Stimulated activated naive CD8-positive, alpha-beta T cell treated with anti-CD3 and anti-CD28 coated beads, Interleukin-15, amount 100 ng/mL, for 72 hours (primary cell): ENCODE measurements at regions not wholly inside any gene's neighbourhood (a gene's known extent, or its start where the extent isn't known, plus 50 kb on each side); places are given as distances from the start of the nearest gene placed in this dataset.

Experiments used
- ATAC-seq: fragments of 150-1000 bp; cut with Tn5 transposase; 2 replicates; pipeline ENCODE4 v1.10.0; 2021; ENCODE audit warnings: mild to moderate bottlenecking, moderate library complexity
- DNase-seq, 2 donors: peaks; one replicate each; pipeline ENCODE4 v3.0.0; 2021 to 2022
- H3K27ac Mint-ChIP-seq, 2 donors: one replicate each; pipeline ENCODE4 v1.8.0; 2022; ENCODE audit warnings: mild to moderate bottlenecking in 2 of 2, mixed read lengths in 2 of 2, moderate library complexity in 2 of 2
- H3K27me3 Mint-ChIP-seq: one replicate; pipeline ENCODE4 v1.8.0; 2022; ENCODE audit warnings: mixed read lengths
- H3K4me1 Mint-ChIP-seq: one replicate; pipeline ENCODE4 v1.8.0; 2022; ENCODE audit warnings: mild to moderate bottlenecking, mixed read lengths
- H3K4me3 Mint-ChIP-seq, 2 donors: one replicate each; pipeline ENCODE4 v1.8.0; 2022; ENCODE audit warnings: mild to moderate bottlenecking in 2 of 2, mixed read lengths in 2 of 2, moderate library complexity in 1 of 2
- H3K9me3 Mint-ChIP-seq, 2 donors: one replicate each; pipeline ENCODE4 v1.8.0; 2022; ENCODE audit warnings: mixed read lengths in 2 of 2

DNA sequence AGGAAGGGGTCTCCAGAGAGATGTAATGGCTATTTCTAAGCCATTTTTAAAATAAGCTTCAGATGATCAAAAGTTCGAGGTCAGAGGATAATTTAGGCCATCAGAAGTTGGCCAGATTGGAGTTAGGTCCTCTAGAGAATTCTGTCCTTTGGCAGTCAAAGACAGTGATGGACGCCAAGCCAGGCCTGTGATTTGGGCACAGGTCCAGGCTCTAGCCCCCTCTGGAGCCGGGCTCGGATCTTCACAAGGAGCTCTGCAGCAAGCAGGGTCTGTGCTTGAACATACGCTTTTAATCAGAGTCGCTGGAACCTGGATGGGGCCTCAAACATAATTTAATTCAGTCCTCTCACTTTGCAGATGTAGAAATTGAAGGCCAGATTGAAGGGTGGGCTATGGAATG lies 151.4 kb upstream of the BCL6 start:
- DNase-seq, result no peak
- Mint-ChIP-seq H3K4me1 (peaks cover 11% of the 10 kb centered on the region), H3K4me3 (no peak overlapping the region), H3K27ac (no peak overlapping the region), H3K9me3 (no peaks in the 10 kb centered on the region), H3K27me3 (no peaks in the 10 kb centered on the region)
- ATAC-seq, result no peak

DNA sequence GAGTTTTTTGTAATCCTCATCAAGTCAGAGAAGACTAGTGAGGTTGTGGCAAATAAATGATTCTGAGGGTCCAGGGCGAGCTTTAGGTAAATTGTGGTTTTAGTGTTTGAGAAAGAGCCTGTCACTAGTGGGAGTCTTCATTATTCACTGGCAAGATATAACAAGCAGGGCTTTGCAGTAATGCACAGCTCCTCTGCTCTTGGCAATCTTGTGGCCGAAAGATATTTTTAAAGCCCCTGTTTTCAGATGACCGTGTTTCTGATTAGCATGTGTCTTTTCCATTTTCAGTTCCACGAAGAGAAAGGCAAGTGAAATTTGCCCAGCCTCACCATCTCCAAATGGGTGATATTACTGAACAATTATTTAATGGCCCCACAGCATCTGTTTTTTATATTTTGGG lies 154.0 kb upstream of the BCL6 start:
- H3K4me3 Mint-ChIP-seq, result no peak overlapping the region
- ATAC-seq (no peak), DNase-seq (no peak)
- H3K27me3 Mint-ChIP-seq, result no peaks in the 10 kb centered on the region
- no peak overlapping the region for H3K27ac Mint-ChIP-seq
- no peaks in the 10 kb centered on the region for H3K9me3 Mint-ChIP-seq
- H3K4me1 Mint-ChIP-seq, result peaks cover 16% of the 10 kb centered on the region

DNA sequence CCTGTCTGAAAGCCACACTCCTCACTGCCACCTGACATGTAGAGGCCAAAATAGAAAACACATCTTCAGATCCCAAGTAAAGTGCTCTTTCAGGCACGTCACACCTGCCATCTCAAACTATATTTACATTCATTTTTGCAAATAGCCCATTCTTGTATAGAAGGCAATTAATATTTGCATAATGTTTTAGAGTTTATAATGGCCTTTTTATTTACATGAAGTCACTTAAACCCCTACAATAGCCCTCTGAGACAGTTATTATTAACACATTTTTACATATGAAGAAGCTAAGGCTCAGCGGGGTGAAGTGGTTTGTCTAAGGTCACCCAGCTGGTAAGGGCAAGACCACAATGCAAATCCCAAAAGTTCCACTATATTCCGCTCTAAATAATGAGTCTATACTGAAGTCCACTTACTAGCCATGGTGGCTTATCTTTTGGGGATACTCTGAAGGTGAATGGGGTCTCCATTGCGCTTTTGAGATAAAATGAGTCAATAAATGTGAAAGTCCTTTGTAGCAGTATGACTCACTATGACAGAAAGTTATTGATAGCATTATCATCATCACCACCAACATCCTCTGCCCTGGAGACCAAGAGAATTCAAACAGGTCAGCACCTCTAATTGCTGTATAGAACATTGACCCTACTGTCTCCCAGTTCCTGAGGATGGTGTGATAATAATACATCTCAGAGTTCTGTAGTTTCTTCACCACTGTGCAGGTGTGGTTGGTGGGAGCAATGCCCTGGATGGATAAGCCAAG lies 155.9 kb upstream of the BCL6 start:
- ATAC-seq (peak; percentile 95), DNase-seq (no peak)
- H3K27ac Mint-ChIP-seq, result no peak overlapping the region
- H3K9me3 Mint-ChIP-seq, result no peaks in the 10 kb centered on the region
- H3K4me1 Mint-ChIP-seq, result peaks cover 16% of the 10 kb centered on the region
- no peak overlapping the region for H3K4me3 Mint-ChIP-seq
- no peaks in the 10 kb centered on the region for H3K27me3 Mint-ChIP-seq

DNA sequence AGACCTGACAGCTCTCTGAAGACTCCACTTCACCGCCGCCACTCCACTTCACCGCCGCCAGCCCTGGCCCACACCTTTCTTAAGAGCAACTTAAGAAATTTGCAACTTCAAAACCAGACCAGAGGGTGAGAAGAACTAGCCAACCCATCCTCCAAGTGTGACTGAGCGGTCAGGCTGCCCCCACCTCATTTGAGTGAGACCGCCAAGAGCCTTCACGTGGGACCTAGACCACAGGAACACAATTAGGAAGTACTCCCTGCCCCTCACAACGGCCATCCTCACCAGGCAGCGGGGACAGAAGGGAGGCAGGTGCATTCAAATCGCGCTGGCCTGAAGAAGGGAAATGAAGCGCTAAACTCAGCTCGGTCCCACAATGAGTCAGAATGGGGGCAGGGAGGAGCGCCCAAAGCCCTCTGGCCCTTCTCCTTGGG lies 156.8 kb upstream of the BCL6 start:
- no peak for ATAC-seq
- Mint-ChIP-seq H3K4me1 (peaks cover 16% of the 10 kb centered on the region), H3K27ac (peak overlapping the region in 1 of 2 donors; percentile 26), H3K4me3 (no peak overlapping the region), H3K27me3 (no peaks in the 10 kb centered on the region), H3K9me3 (no peaks in the 10 kb centered on the region)
- DNase-seq, result no peak

DNA sequence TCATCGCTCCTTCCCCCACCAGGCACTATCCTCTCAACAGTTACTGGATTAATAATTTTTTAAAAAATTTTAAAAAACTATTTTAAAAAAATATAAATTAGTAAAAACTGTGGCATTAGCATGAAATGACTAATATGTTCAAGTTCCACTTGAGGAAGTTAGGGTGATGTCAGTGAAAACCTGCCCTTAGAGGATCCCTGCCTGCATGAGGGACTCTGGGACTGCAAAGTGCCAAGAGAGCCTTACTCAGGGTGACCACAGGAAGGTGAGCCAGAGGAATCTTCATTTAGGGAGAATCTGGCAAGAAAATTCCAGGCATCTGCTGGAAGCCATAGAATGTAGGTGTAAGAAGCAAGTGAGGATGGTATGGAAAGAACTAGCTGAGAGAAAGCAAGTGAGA lies 157.7 kb upstream of the BCL6 start:
- no peaks in the 10 kb centered on the region for H3K9me3 Mint-ChIP-seq
- no peaks in the 10 kb centered on the region for H3K27me3 Mint-ChIP-seq
- DNase-seq (no peak), ATAC-seq (no peak)
- H3K4me1 Mint-ChIP-seq, result peaks cover 16% of the 10 kb centered on the region
- H3K27ac Mint-ChIP-seq, result no peak overlapping the region
- H3K4me3 Mint-ChIP-seq, result no peak overlapping the region

DNA sequence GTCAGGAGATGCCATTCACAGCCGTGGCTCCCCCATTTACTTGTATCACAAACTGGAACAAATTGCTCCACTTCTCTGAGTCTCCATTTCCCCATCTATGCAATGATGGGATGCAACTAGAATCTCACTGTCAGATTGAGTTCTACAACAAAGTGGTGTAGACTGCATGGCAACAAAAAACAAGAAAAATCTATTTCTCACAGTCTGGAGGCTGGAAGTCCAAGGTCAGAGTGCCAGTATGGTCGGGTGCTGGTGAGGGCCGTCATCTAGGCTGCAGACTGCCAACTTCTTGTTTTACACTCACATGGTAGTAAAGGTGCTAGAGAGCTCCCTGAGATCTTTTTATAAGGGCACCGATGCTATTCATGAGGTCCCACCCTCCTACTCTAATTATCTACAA lies 158.4 kb upstream of the BCL6 start:
- H3K4me3 Mint-ChIP-seq, result no peak overlapping the region
- no peak for DNase-seq
- no peaks in the 10 kb centered on the region for H3K27me3 Mint-ChIP-seq
- no peak for ATAC-seq
- H3K27ac Mint-ChIP-seq, result no peak overlapping the region
- H3K4me1 Mint-ChIP-seq, result peaks cover 16% of the 10 kb centered on the region
- no peaks in the 10 kb centered on the region for H3K9me3 Mint-ChIP-seq

DNA sequence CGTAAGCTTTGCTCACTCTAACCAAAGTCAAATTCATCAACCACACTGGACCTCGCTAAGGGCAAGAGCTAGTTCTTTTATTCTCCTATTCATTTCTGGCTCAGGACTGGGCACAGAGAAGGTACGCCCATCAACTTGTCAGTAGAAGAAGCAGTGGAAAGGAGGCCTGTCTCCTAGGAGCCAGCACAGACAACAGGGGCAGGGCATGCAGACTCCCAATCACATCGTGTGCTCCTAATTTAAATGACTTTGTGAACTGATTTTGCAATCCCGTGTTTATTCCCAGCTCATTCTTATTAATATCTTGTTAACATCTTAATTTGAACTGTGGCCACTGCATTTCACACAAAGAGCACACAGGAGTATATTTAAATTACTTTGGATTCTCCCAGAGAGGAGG lies 161.1 kb upstream of the BCL6 start:
- ATAC-seq (no peak), DNase-seq (no peak)
- Mint-ChIP-seq H3K27ac (no peak overlapping the region), H3K27me3 (no peaks in the 10 kb centered on the region), H3K4me3 (no peak overlapping the region), H3K4me1 (peaks cover 25% of the 10 kb centered on the region), H3K9me3 (no peaks in the 10 kb centered on the region)

DNA sequence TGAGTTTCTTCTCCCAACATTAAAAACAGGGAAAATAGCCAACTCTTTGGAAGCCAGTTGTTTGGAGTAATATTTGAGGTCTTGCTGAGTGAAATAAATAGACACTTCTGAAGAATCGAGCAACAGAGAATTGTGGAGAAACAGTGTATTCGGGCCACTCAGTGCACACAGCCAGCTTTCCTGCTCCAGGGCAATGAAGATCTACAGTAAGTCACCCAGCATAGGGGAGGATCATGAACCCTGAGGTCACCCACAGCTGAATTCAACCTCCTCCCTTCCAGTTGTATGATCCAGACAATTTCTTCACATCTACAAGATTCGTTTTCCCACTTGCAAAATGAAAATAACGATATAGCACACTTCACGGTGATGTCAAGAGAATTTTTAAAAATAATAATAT lies 161.7 kb upstream of the BCL6 start:
- DNase-seq, result no peak
- H3K4me1 Mint-ChIP-seq, result peaks cover 21% of the 10 kb centered on the region
- no peak overlapping the region for H3K27ac Mint-ChIP-seq
- ATAC-seq, result no peak
- H3K27me3 Mint-ChIP-seq, result no peaks in the 10 kb centered on the region
- no peaks in the 10 kb centered on the region for H3K9me3 Mint-ChIP-seq
- H3K4me3 Mint-ChIP-seq, result no peak overlapping the region

DNA sequence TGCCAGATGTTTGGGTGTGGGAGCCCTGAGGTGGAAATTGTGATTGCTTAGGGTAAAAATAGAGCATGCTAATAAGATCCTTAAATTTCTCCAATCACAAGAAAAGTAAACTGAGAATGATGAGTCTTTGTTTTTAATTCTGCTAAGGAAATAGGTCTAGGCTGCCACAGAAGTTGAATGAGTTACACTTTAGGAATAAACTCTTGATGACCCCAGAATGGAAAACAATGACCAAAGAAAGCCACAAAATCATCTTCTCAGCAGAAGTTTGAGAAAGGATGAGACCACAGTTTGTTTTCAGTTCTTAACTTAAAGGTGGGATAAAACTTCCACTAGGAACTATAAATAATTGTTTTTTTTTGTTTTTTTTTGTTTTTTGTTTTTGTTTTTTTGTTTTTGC lies 164.6 kb upstream of the BCL6 start:
- ATAC-seq (no peak), DNase-seq (no peak)
- no peak overlapping the region for H3K27ac Mint-ChIP-seq
- peaks cover 26% of the 10 kb centered on the region for H3K4me1 Mint-ChIP-seq
- H3K27me3 Mint-ChIP-seq, result no peaks in the 10 kb centered on the region
- H3K4me3 Mint-ChIP-seq, result no peak overlapping the region
- H3K9me3 Mint-ChIP-seq, result no peaks in the 10 kb centered on the region

DNA sequence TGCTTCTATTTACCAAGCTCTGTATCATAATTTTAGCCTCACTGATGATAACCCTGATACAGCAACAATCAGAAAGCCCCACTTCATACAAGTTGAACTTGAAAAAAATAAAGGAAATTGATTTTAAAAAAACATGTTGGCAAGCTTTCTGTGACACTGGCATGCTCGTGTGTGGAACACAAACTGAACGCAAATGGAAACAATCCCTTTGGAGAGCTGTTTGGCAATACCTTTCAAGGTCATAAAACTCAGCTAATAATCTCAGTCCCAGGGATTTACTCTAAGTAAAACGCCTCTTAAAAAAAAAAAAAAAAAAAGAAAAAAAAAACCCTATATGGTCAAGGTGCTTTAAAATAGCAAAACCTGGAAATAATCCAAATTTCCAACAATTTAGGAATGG lies 166.7 kb upstream of the BCL6 start:
- no peak overlapping the region for H3K27ac Mint-ChIP-seq
- peaks cover 36% of the 10 kb centered on the region for H3K4me1 Mint-ChIP-seq
- no peaks in the 10 kb centered on the region for H3K27me3 Mint-ChIP-seq
- no peaks in the 10 kb centered on the region for H3K9me3 Mint-ChIP-seq
- DNase-seq (no peak), ATAC-seq (no peak)
- no peak overlapping the region for H3K4me3 Mint-ChIP-seq

DNA sequence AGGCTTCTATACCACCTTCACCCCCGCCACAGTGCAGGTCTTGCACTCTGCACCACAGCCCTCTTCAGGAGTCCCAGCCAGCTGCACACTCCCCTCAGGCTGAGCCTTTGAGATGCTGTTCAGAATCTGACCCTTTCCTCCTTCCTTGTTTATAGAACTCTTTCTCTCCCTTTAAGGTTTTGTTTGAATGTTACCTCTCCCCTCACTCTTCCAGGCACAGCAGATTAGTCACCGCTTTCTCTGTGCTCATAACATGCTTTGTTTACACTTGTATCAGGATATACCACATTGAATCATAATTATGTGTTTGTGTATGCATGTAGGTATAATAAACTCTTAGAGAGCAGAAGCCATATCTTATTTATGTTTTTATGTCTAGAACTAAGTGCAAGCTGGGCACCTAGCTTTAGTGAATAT lies 168.4 kb upstream of the BCL6 start:
- no peak for DNase-seq
- Mint-ChIP-seq H3K27me3 (no peaks in the 10 kb centered on the region), H3K4me3 (no peak overlapping the region), H3K9me3 (no peaks in the 10 kb centered on the region), H3K4me1 (peaks cover 52% of the 10 kb centered on the region), H3K27ac (no peak overlapping the region)
- peak; percentile 48 for ATAC-seq

DNA sequence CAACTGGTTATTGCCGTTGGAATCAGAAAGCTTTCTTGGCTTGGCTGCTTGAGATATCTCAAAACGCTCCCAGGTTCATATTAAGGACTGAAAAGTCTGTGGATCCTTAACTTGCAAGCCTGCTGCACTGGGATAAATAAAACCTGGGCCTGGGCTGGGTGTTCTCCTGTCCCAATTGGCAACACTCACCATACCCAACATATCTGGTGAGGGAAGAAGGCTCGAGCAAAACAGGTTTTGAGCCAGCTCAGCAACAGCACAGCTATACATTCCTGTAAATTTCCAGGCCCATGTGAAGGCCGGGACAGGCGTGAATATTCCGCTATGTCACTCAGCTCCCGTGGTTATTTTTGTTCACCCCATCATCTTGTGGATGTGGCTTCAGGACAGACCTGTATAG lies 169.0 kb upstream of the BCL6 start:
- H3K27me3 Mint-ChIP-seq, result no peaks in the 10 kb centered on the region
- DNase-seq (no peak), ATAC-seq (no peak)
- H3K4me1 Mint-ChIP-seq, result peaks cover 58% of the 10 kb centered on the region
- no peak overlapping the region for H3K27ac Mint-ChIP-seq
- no peak overlapping the region for H3K4me3 Mint-ChIP-seq
- H3K9me3 Mint-ChIP-seq, result no peaks in the 10 kb centered on the region

DNA sequence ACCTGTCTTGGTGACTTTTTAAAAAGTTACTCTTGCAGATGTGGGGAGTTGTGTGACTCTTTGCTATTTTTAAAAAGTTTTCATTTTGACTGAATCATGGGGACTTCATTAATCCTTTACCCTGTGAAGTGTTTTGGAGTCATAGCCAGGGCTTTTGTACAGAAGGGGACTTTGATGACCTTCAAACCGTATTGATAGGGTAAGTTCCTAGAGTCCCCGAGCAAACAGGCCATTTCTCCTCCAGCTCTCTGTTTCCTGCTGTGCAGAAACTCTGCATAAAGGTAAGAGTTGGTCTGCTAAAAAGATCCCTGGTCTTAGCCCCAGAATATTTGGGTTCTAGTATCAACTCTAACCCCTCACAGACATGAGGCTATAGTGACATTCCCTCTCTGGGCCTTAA lies 170.8 kb upstream of the BCL6 start:
- no peak for ATAC-seq
- no peak overlapping the region for H3K4me3 Mint-ChIP-seq
- no peaks in the 10 kb centered on the region for H3K9me3 Mint-ChIP-seq
- DNase-seq, result no peak
- peaks cover 62% of the 10 kb centered on the region for H3K4me1 Mint-ChIP-seq
- no peaks in the 10 kb centered on the region for H3K27me3 Mint-ChIP-seq
- H3K27ac Mint-ChIP-seq, result no peak overlapping the region

DNA sequence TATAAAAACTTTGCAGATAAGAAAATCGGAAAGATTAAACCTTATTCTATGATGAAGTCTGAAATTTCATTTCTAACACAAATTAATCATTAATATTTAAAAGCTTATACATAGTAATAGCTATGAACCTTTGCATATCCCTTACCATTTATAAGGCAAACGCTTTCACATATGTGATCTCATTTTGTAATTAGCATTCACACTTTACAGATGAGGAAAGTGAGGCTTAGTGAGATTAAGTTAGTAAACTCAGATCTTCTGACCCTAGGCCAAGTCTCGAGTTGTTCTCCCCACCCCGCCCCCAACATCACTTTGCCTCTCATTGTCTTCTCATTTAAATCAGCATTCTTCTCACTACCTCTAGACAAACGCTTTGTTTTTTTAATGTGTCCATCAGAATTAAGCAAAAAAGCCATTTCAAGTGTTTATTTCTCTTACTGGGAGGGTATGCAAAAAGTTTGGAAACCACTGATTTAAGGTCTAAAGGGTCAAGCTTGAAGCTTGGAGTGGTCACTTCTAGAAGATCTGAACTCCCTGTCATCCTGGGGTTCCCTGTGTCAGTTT lies 172.9 kb upstream of the BCL6 start:
- Mint-ChIP-seq H3K4me1 (peaks cover 77% of the 10 kb centered on the region), H3K4me3 (peak overlapping the region in 1 of 2 donors; percentile 74), H3K27ac (peak overlapping the region in 1 of 2 donors; percentile 95), H3K27me3 (no peaks in the 10 kb centered on the region), H3K9me3 (no peaks in the 10 kb centered on the region)
- DNase-seq, result no peak
- no peak for ATAC-seq

DNA sequence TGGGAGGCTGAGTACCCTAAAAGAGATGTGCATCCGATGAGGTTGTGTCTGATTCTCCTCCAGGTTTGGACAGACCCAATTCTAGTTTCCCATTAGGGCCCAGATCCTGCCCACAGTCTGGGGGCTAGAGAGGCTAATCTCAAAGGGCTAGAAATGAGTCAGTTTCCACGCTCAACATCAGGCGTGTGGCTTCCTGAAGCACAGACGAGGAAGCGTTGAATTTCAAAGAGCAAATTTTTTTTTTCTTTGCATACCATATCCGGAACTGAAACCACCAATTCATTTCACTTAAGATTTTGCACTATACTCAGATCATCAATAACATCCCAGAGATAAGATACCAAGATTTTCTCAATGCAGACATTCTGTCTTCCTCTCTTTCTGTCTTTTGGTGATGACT lies 173.8 kb upstream of the BCL6 start:
- peaks cover 77% of the 10 kb centered on the region for H3K4me1 Mint-ChIP-seq
- H3K27ac Mint-ChIP-seq, result peak overlapping the region; percentile 95 to 96
- no peaks in the 10 kb centered on the region for H3K27me3 Mint-ChIP-seq
- DNase-seq, result peak; percentile 64 to 75
- peak overlapping the region; percentile 72 to 74 for H3K4me3 Mint-ChIP-seq
- peaks cover 0 to 6% of the 10 kb centered on the region in 2 donors for H3K9me3 Mint-ChIP-seq
- peak; percentile 84 for ATAC-seq

DNA sequence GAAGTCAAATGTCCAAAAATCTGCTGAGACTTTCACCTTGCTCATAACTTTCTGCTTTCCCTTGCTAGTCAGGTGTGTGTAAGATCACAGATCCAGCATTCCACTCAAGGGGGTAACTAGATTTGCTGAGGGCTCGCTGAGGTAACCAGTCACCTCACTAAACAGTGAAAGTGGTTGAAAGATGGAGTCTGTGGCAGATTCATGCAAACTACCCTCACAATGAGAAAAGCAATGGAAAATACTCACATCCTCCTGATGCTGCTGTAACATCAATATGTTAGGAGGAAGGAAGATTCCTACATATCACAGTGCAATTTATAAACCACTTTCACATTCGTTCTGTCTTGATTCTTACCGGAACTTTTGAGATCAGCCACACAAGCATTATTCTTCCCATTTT lies 174.3 kb upstream of the BCL6 start:
- peak; percentile 72 for ATAC-seq
- H3K4me3 Mint-ChIP-seq, result peak overlapping the region; percentile 72 to 74
- H3K27ac Mint-ChIP-seq, result peak overlapping the region; percentile 95 to 96
- peak; percentile 31 to 57 for DNase-seq
- peaks cover under 1 to 11% of the 10 kb centered on the region in 2 donors for H3K9me3 Mint-ChIP-seq
- peaks cover 77% of the 10 kb centered on the region for H3K4me1 Mint-ChIP-seq
- H3K27me3 Mint-ChIP-seq, result no peaks in the 10 kb centered on the region

DNA sequence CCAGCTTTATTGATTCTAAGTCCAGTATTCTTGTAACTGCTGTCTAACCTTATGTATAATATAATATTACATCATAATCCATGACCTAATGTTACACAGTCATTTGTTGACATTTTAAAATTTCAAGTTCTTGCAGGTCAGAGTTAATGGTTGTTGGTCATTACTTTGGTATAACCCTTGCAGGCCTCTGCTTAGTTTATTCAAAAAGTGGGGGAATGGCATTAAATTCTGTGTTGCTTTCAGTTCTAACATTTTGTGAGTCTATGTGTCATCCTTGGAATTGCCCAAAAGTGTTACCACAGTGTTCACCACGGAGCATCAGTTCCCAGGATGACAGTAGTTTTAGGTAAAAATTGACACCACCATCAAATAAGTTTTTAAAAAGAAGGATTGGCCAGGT lies 174.8 kb upstream of the BCL6 start:
- Mint-ChIP-seq H3K4me3 (peak overlapping the region; percentile 72 to 74), H3K27ac (peak overlapping the region; percentile 95 to 96), H3K27me3 (no peaks in the 10 kb centered on the region), H3K4me1 (peaks cover 79% of the 10 kb centered on the region), H3K9me3 (peaks cover 5 to 16% of the 10 kb centered on the region in 2 donors)
- peak; percentile 27 for ATAC-seq
- DNase-seq, result no peak
